Liver (tissue), 8 donors: ENCODE measurements at regions not wholly inside any gene's neighbourhood (a gene's known extent, or its start where the extent isn't known, plus 50 kb on each side); places are given as distances from the start of the nearest gene placed in this dataset.

ENCODE experiments used
- DNase-seq: peaks from one replicate; pipeline ENCODE4 v3.0.0-alpha.2; 2017; ENCODE audit warnings: low spot score
- H3K27ac ChIP-seq, 2 donors: one replicate each; pipeline ENCODE4 v1.7.0; 2013; ENCODE audit warnings: inconsistent platforms in 2 of 2, low read length in 2 of 2, control low read depth in 1 of 2, low read depth in 1 of 2, mild to moderate bottlenecking in 1 of 2
- H3K27me3 ChIP-seq, 4 donors: one replicate each; pipeline versions ENCODE4 v1.6.1 to v1.7.0; 2013; ENCODE audit warnings: low read length in 3 of 4, inconsistent platforms in 1 of 4, mild to moderate bottlenecking in 1 of 4, moderate library complexity in 1 of 4; ENCODE audit not compliant: control insufficient read depth in 4 of 4, insufficient read depth in 4 of 4
- H3K36me3 ChIP-seq, 4 donors: one replicate each; pipeline versions ENCODE4 v1.6.1 to v1.7.0; 2013; ENCODE audit warnings: low read length in 3 of 4, mild to moderate bottlenecking in 3 of 4, low read depth in 1 of 4, moderate library complexity in 1 of 4; ENCODE audit not compliant: control insufficient read depth in 4 of 4, insufficient read depth in 3 of 4
- H3K4me1 ChIP-seq, 4 donors: one replicate each; pipeline versions ENCODE4 v1.6.1 to v1.7.0; 2013; ENCODE audit warnings: low read length in 3 of 4, mild to moderate bottlenecking in 3 of 4, moderate library complexity in 1 of 4; ENCODE audit not compliant: control insufficient read depth in 4 of 4, insufficient read depth in 4 of 4
- H3K4me3 ChIP-seq, 3 donors: one replicate each; pipeline versions ENCODE4 v1.6.1 to v1.7.0; 2013; ENCODE audit warnings: low read length in 3 of 3, control low read depth in 1 of 3, low read depth in 1 of 3, mild to moderate bottlenecking in 1 of 3
- H3K9ac ChIP-seq, 2 donors: one replicate each; pipeline ENCODE4 v1.7.0; 2013; ENCODE audit warnings: low read length in 2 of 2, mild to moderate bottlenecking in 2 of 2, moderate library complexity in 2 of 2, control low read depth in 1 of 2, low read depth in 1 of 2
- H3K9me3 ChIP-seq, 4 donors: one replicate each; pipeline versions ENCODE4 v1.6.1 to v1.7.0; 2013; ENCODE audit warnings: low read length in 3 of 4; ENCODE audit not compliant: control insufficient read depth in 4 of 4
- EGR1 ChIP-seq, 2 donors: IDR thresholded peaks; 2 replicates each; pipeline ENCODE4 v1.6.1; 2016 to 2018; ENCODE audit warnings: antibody characterized with exemption in 2 of 2, low read depth in 2 of 2
- FOXA2 ChIP-seq: IDR thresholded peaks from 2 replicates; pipeline ENCODE4 v1.6.1; 2016; ENCODE audit warnings: antibody characterized with exemption
- GABPA ChIP-seq, 2 donors: IDR thresholded peaks in 1 of 2; conservative IDR thresholded peaks in 1 of 2; 2 replicates each; pipeline ENCODE4 v1.6.1; 2016; ENCODE audit warnings: antibody characterized with exemption in 2 of 2, mild to moderate bottlenecking in 1 of 2, moderate library complexity in 1 of 2
- HNF4G ChIP-seq: IDR thresholded peaks from 2 replicates; pipeline ENCODE4 v1.6.1; 2016; ENCODE audit warnings: antibody characterized with exemption
- JUND ChIP-seq, 2 donors: IDR thresholded peaks; 2 replicates each; pipeline ENCODE4 v1.6.1; 2016; ENCODE audit warnings: antibody characterized with exemption in 2 of 2
- MAX ChIP-seq: IDR thresholded peaks from 2 replicates; pipeline ENCODE4 v1.6.1; 2016; ENCODE audit warnings: antibody characterized with exemption
- NR2F2 ChIP-seq: IDR thresholded peaks from 2 replicates; pipeline ENCODE4 v1.6.1; 2016; ENCODE audit warnings: antibody characterized with exemption
- RAD21 ChIP-seq, 2 donors: IDR thresholded peaks; 2 replicates each; pipeline ENCODE4 v1.6.1; 2016; ENCODE audit warnings: antibody characterized with exemption in 2 of 2, mild to moderate bottlenecking in 2 of 2
- REST ChIP-seq: IDR thresholded peaks from 2 replicates; pipeline ENCODE4 v1.6.1; 2016; ENCODE audit warnings: antibody characterized with exemption, mild to moderate bottlenecking
- RXRA ChIP-seq, 2 donors: IDR thresholded peaks; 2 replicates each; pipeline ENCODE4 v1.6.1; 2017 to 2018; ENCODE audit warnings: antibody characterized with exemption in 2 of 2, mild to moderate bottlenecking in 1 of 2
- SP1 ChIP-seq: IDR thresholded peaks from 2 replicates; pipeline ENCODE4 v1.6.1; 2018; ENCODE audit warnings: antibody characterized with exemption, mild to moderate bottlenecking
- TAF1 ChIP-seq: conservative IDR thresholded peaks from 2 replicates; pipeline ENCODE4 v1.6.1; 2016; ENCODE audit warnings: antibody characterized with exemption, mild to moderate bottlenecking
- YY1 ChIP-seq: IDR thresholded peaks from 2 replicates; pipeline ENCODE4 v1.6.1; 2016; ENCODE audit warnings: antibody characterized with exemption, mild to moderate bottlenecking
- WGBS: extraction: QIAGEN DNeasy Blood & Tissue Kit; methylation state at CpG from one replicate; pipeline ENCODE4 v1.1.7; 2013; 5-methylcytosine and 5-hydroxymethylcytosine counted together
- TF ChIP-seq, protein P1 (sequence below): fragments of 150-350 bp; IDR thresholded peaks from 2 replicates; pipeline ENCODE4 v1.5.1; 2017; ENCODE audit warnings: improper control_type of control experiment, low read depth, low read length; ENCODE audit not compliant: missing input control
- TF ChIP-seq, protein P2 (sequence below): IDR thresholded peaks from 2 replicates; pipeline ENCODE4 v1.6.1; 2016; ENCODE audit warnings: antibody characterized with exemption
- donor health status: healthy.
- donor health status: healthy.
- donor health status: healthy.
- donor health status: healthy.
- donor health status: healthy.

DNA sequence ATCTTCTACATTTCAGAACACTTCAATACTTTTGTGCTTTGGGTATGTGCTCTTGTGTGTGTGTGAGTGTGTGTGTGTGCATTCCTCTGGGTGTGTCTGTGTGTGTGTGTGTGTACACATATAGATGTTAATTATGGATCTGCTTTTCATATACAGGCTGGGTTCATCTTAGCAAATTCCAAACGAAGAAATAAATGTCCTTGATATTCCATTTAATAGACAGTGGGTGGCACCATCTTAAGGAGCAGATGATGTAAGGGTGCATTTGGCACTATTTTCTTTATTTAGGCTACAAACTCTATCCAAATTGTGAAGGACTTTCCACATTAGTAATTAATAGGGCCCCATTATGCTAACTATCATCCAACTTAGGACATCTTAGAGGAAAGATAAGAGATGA is 425.8 kb upstream of the POU3F3 start (continued):
- no peak for TF ChIP-seq MAX
- no peak for TF ChIP-seq GABPA (IDR thresholded peaks at IDR 0.05 in 1 of 2, conservative IDR thresholded peaks at IDR 0.05 in 1 of 2)

GRCh38 chr2:104429639-104430358 is 424.1 kb upstream of the POU3F3 start:
- H3K27me3 ChIP-seq = no peaks in the 10 kb centered on the region
- H3K36me3 ChIP-seq = no peaks in the 10 kb centered on the region
- WGBS = 82% methylated on average over 8 of the region's 8 CpGs
- H3K4me1 ChIP-seq = peaks cover 0 to 9% (median 7%) of the 10 kb centered on the region in 4 donors
- DNase-seq = no peak
- peak overlapping the region in 2 of 3 donors; percentile 27 to 49 for H3K4me3 ChIP-seq
- H3K9me3 ChIP-seq = no peaks in the 10 kb centered on the region
- H3K9ac ChIP-seq = peak overlapping the region in 1 of 2 donors; percentile 60
- TF ChIP-seq EGR1 (IDR thresholded peaks at IDR 0.05; ENCODE audit: low read depth in 2 of 2) (no peak), YY1 (peak; percentile 41)
- no peak overlapping the region for H3K27ac ChIP-seq

DNA sequence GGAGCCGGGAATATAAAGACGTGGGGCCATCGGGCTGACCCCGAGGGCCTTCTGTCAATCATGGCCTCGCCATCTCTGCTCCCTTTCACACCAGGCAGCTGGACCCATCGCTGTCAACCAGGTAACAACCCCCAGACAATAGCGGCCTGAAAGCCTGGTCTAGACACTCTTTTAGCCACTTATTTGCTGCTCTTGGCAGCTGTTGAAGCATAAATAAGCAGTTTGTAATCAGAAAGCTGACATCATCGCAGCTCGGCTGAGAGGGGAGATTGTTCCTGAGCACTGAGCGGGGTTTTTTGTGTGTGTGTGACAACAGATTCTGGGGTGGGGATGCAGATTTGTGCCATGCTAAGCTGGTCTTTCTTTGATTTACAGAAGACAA is 423.6 kb upstream of the POU3F3 start:
- Histone ChIP-seq H3K36me3 (no peaks in the 10 kb centered on the region), H3K9ac (no peak overlapping the region), H3K4me3 (no peak overlapping the region), H3K9me3 (no peaks in the 10 kb centered on the region), H3K4me1 (peaks cover 0 to 9% (median 7%) of the 10 kb centered on the region in 4 donors), H3K27me3 (no peaks in the 10 kb centered on the region), H3K27ac (no peak overlapping the region)
- TF ChIP-seq, protein P1, sequence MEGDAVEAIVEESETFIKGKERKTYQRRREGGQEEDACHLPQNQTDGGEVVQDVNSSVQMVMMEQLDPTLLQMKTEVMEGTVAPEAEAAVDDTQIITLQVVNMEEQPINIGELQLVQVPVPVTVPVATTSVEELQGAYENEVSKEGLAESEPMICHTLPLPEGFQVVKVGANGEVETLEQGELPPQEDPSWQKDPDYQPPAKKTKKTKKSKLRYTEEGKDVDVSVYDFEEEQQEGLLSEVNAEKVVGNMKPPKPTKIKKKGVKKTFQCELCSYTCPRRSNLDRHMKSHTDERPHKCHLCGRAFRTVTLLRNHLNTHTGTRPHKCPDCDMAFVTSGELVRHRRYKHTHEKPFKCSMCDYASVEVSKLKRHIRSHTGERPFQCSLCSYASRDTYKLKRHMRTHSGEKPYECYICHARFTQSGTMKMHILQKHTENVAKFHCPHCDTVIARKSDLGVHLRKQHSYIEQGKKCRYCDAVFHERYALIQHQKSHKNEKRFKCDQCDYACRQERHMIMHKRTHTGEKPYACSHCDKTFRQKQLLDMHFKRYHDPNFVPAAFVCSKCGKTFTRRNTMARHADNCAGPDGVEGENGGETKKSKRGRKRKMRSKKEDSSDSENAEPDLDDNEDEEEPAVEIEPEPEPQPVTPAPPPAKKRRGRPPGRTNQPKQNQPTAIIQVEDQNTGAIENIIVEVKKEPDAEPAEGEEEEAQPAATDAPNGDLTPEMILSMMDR = no peak
- TF ChIP-seq YY1 = no peak
- no peak for TF ChIP-seq EGR1 (IDR thresholded peaks at IDR 0.05; ENCODE audit: low read depth in 2 of 2)
- TF ChIP-seq RXRA (IDR thresholded peaks at IDR 0.05) = no peak
- TF ChIP-seq REST = no peak
- no peak for DNase-seq
- 89% methylated on average over 10 of the region's 10 CpGs for WGBS

DNA sequence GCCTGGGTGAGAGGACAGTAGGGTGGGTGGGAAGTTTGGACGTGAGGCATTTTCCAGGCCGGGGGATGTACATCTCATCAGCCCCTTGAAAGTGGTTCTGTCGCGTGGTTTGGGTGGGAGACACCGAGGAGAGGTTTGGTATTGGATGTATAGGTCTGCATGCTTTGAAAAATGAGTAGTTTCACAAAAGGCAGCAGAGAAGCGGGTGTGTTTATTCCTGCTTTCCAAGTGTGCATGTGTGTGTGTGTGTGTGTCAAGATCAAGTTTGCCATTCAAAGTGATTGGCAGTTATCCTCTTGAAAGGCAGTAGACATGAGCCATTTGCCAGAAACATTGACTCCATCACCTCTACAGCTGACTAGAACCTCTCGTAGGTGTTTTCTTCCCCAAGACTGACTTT is 423.1 kb upstream of the POU3F3 start:
- 94% methylated on average over 7 of the region's 7 CpGs for WGBS
- Histone ChIP-seq H3K27ac (no peak overlapping the region), H3K9me3 (no peaks in the 10 kb centered on the region), H3K4me1 (peaks cover 0 to 9% (median 5%) of the 10 kb centered on the region in 4 donors), H3K9ac (no peak overlapping the region), H3K27me3 (no peaks in the 10 kb centered on the region), H3K4me3 (no peak overlapping the region), H3K36me3 (no peaks in the 10 kb centered on the region)
- no peak for DNase-seq
- no peak for TF ChIP-seq EGR1 (IDR thresholded peaks at IDR 0.05; ENCODE audit: low read depth in 2 of 2)
- no peak for TF ChIP-seq GABPA (IDR thresholded peaks at IDR 0.05 in 1 of 2, conservative IDR thresholded peaks at IDR 0.05 in 1 of 2)
- no peak for TF ChIP-seq JUND (IDR thresholded peaks at IDR 0.05)
- no peak for TF ChIP-seq MAX
- TF ChIP-seq SP1 = no peak
- TF ChIP-seq NR2F2 = no peak
- TF ChIP-seq REST = no peak
- TF ChIP-seq TAF1 = no peak
- no peak for TF ChIP-seq HNF4G
- no peak for TF ChIP-seq FOXA2
- TF ChIP-seq, protein P2, sequence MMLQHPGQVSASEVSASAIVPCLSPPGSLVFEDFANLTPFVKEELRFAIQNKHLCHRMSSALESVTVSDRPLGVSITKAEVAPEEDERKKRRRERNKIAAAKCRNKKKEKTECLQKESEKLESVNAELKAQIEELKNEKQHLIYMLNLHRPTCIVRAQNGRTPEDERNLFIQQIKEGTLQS = no peak
- no peak for TF ChIP-seq YY1
- no peak for TF ChIP-seq RAD21 (IDR thresholded peaks at IDR 0.05)
